ENCODE measurements at regions not wholly inside any gene's neighbourhood (a gene's known extent, or its start where the extent isn't known, plus 50 kb on each side); places are given as distances from the start of the nearest gene placed in this dataset.

DNA sequence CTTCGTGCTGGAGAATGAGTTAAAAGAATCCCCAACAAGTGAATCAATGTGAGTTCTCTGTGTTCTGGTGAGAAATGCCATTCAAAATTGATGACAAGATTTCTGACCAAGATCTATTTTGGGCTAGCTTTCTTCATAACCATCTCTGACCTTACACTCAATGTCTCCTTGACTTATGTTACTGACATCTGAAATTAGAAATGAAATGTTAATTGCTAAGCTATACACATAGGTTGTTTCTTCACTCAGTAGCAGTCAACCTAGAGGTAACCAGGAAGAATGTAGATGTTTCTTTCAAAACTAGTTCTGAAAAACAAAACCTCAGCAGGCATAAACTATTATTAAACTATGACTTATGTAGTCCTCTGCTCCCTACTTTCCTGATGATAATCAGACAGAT is 2220.7 kb upstream of the C9orf72 start:
- dilution Hi-C loops (cut with HindIII; ENCODE audit: low sequenced_read_pairs, unreplicated experiment) = no loop called here

More for the DNA sequence above, 2220.7 kb upstream of the C9orf72 start:
- no peak overlapping the region for H3K4me3 ChIP-seq (ENCODE audit: insufficient read depth, low read depth, low read length)
- H2AK5ac ChIP-seq (ENCODE audit: low read depth, low read length) = no peak overlapping the region
- H3K9me1 ChIP-seq (ENCODE audit: insufficient read depth, low read length) = no peaks in the 10 kb centered on the region
- no peak overlapping the region for H3K4ac ChIP-seq (ENCODE audit: low read depth, low read length)
- no peak overlapping the region for H2AFZ ChIP-seq (replicated peaks; ENCODE audit: low read length, poor library complexity)
- H2AK9ac ChIP-seq (replicated peaks; ENCODE audit: low read depth, low read length, poor library complexity) = no peak overlapping the region
- no peaks in the 10 kb centered on the region for H4K20me1 ChIP-seq (ENCODE audit: insufficient read depth, low read length)
- no peak for TF ChIP-seq FOS (IDR thresholded peaks at IDR 0.05; ENCODE audit: low read depth, low read length)
- TF ChIP-seq POLR2A (IDR thresholded peaks at IDR 0.05; ENCODE audit: low read depth, low read length) = no peak
- TF ChIP-seq RFX5 (IDR thresholded peaks at IDR 0.05; ENCODE audit: low read depth, low read length) = no peak
- no peak for TF ChIP-seq NFE2L2 (IDR thresholded peaks at IDR 0.05; ENCODE audit: low read depth, low read length)
- no peak for TF ChIP-seq MXI1 (IDR thresholded peaks at IDR 0.05; ENCODE audit: borderline replicate concordance, low read depth, low read length)
- no peak for TF ChIP-seq SMC3 (IDR thresholded peaks at IDR 0.05; ENCODE audit: low read depth, low read length)
- TF ChIP-seq MAZ (IDR thresholded peaks at IDR 0.05; ENCODE audit: borderline replicate concordance, low read depth, low read length) = no peak
- no peak for TF ChIP-seq CHD1 (IDR thresholded peaks at IDR 0.05; ENCODE audit: low read depth, low read length)
- TF ChIP-seq, protein P1, sequence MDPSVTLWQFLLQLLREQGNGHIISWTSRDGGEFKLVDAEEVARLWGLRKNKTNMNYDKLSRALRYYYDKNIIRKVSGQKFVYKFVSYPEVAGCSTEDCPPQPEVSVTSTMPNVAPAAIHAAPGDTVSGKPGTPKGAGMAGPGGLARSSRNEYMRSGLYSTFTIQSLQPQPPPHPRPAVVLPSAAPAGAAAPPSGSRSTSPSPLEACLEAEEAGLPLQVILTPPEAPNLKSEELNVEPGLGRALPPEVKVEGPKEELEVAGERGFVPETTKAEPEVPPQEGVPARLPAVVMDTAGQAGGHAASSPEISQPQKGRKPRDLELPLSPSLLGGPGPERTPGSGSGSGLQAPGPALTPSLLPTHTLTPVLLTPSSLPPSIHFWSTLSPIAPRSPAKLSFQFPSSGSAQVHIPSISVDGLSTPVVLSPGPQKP (IDR thresholded peaks at IDR 0.05; ENCODE audit: borderline replicate concordance, low read depth, low read length) = no peak
- no peak for TF ChIP-seq BHLHE40 (IDR thresholded peaks at IDR 0.05; ENCODE audit: low read depth, low read length)
- TF ChIP-seq, protein P2, sequence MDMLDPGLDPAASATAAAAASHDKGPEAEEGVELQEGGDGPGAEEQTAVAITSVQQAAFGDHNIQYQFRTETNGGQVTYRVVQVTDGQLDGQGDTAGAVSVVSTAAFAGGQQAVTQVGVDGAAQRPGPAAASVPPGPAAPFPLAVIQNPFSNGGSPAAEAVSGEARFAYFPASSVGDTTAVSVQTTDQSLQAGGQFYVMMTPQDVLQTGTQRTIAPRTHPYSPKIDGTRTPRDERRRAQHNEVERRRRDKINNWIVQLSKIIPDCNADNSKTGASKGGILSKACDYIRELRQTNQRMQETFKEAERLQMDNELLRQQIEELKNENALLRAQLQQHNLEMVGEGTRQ (IDR thresholded peaks at IDR 0.05; ENCODE audit: low read depth, low read length) = no peak
- TF ChIP-seq CEBPB (IDR thresholded peaks at IDR 0.05; ENCODE audit: low read depth, low read length) = no peak
- TF ChIP-seq RAD21 (IDR thresholded peaks at IDR 0.05; ENCODE audit: low read length) = no peak
- TF ChIP-seq MAFK (IDR thresholded peaks at IDR 0.05; ENCODE audit: low read depth, low read length) = no peak
- TF ChIP-seq, protein P3, sequence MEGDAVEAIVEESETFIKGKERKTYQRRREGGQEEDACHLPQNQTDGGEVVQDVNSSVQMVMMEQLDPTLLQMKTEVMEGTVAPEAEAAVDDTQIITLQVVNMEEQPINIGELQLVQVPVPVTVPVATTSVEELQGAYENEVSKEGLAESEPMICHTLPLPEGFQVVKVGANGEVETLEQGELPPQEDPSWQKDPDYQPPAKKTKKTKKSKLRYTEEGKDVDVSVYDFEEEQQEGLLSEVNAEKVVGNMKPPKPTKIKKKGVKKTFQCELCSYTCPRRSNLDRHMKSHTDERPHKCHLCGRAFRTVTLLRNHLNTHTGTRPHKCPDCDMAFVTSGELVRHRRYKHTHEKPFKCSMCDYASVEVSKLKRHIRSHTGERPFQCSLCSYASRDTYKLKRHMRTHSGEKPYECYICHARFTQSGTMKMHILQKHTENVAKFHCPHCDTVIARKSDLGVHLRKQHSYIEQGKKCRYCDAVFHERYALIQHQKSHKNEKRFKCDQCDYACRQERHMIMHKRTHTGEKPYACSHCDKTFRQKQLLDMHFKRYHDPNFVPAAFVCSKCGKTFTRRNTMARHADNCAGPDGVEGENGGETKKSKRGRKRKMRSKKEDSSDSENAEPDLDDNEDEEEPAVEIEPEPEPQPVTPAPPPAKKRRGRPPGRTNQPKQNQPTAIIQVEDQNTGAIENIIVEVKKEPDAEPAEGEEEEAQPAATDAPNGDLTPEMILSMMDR (conservative IDR thresholded peaks at IDR 0.05; ENCODE audit: low read depth, low read length) = no peak
- TF ChIP-seq RCOR1 (IDR thresholded peaks at IDR 0.05; ENCODE audit: insufficient replicate concordance, low read length) = no peak
- no peak overlapping the region for H3K27ac ChIP-seq (ENCODE audit: insufficient read depth, low read length)
- H4K8ac ChIP-seq (ENCODE audit: low read depth in 2 of 2, low read length in 2 of 2) = no peak overlapping the region
- DNase-seq = no peak
- no peak overlapping the region for H2BK20ac ChIP-seq (ENCODE audit: low read depth, low read length)
- no peaks in the 10 kb centered on the region for H3K27me3 ChIP-seq (ENCODE audit: control insufficient read depth, insufficient read depth, low read length)
- H4K5ac ChIP-seq (ENCODE audit: low read depth, low read length) = no peak overlapping the region
- no peak for ATAC-seq (ENCODE audit: low read depth)
- ChIA-PET CTCF (no interaction called here), POLR2A (ENCODE audit: unreplicated experiment) (no interaction called here)
- H3K36me3 ChIP-seq (ENCODE audit: control insufficient read depth, insufficient read depth, low read length) = no peaks in the 10 kb centered on the region
- no peak overlapping the region for H4K91ac ChIP-seq (ENCODE audit: insufficient read depth, low read depth, low read length)
- H3K4me2 ChIP-seq (ENCODE audit: low read depth, low read length) = no peak overlapping the region
- no peak overlapping the region for H3K56ac ChIP-seq (ENCODE audit: extremely low read depth, insufficient read depth, low read length)
- intact Hi-C loops (cut with micrococcal nuclease) = no loop called here
- no peak overlapping the region for H3K9ac ChIP-seq (ENCODE audit: low read depth, low read length)
- WGBS, 2 experiments (ENCODE audit: extremely low coverage in 2 of 2, insufficient read length in 1 of 2) = no CpG with 5 or more reads among the region's 1 CpG
- H2BK120ac ChIP-seq (ENCODE audit: low read depth, low read length) = no peak overlapping the region
- H3K4me1 ChIP-seq (ENCODE audit: control insufficient read depth, insufficient read depth, low read length) = no peaks in the 10 kb centered on the region
- peaks cover 2% of the 10 kb centered on the region for H3K9me3 ChIP-seq (ENCODE audit: control insufficient read depth, insufficient read depth, low read length)
- no peak overlapping the region for H2BK5ac ChIP-seq (ENCODE audit: low read depth, low read length, poor library complexity, severe bottlenecking)
- BruUV-seq (replicated peaks) = no TSS peak
- H2BK15ac ChIP-seq (ENCODE audit: low read depth, low read length) = no peak overlapping the region
- no peak overlapping the region for H3K23ac ChIP-seq (ENCODE audit: low read depth, low read length)
- H3K18ac ChIP-seq (ENCODE audit: low read depth, low read length) = no peak overlapping the region
- no peaks in the 10 kb centered on the region for H3K79me1 ChIP-seq (ENCODE audit: low read depth in 1 of 2, low read length in 2 of 2)
- H3K14ac ChIP-seq (replicated peaks; ENCODE audit: low read depth, low read length) = no peak overlapping the region
- in situ Hi-C loops (cut with MboI; ENCODE audit: low sequenced_read_pairs) = no loop called here
